Natural killer cell treated with Interleukin-12 subunit alpha and Interleukin-12 subunit beta and Interleukin-15 and Interleukin-18, amount 100 ng/mL, for 72 hours (primary cell): ENCODE measurements at regions not wholly inside any gene's neighbourhood (a gene's known extent, or its start where the extent isn't known, plus 50 kb on each side); places are given as distances from the start of the nearest gene placed in this dataset.
A peak's percentile ranks its signal among the peaks of the same experiment; 100 is the strongest.

Experiments
- ATAC-seq, 2 donors: fragments of 150-1000 bp; cut with Tn5 transposase in 1 of 2; sonication (Bioruptor Pico), chemical (Tn5 transposase) in 1 of 2; 2 replicates each; pipeline ENCODE4 v1.10.0; 2021
- DNase-seq: peaks from one replicate; pipeline ENCODE4 v3.0.0; 2022; ENCODE audit warnings: low spot score
- H3K27ac Mint-ChIP-seq, 2 donors: 1 replicate in 1 of 2; 2 replicates in 1 of 2; pipeline ENCODE4 v1.8.0; 2022; ENCODE audit warnings: mixed read lengths in 2 of 2, mild to moderate bottlenecking in 1 of 2, moderate library complexity in 1 of 2
- H3K27me3 Mint-ChIP-seq, 2 donors: 1 replicate in 1 of 2; 2 replicates in 1 of 2; pipeline ENCODE4 v1.8.0; 2022; ENCODE audit warnings: mixed read lengths in 2 of 2
- H3K36me3 Mint-ChIP-seq: one replicate; pipeline ENCODE4 v1.8.0; 2022; ENCODE audit warnings: mixed read lengths
- H3K4me1 Mint-ChIP-seq, 2 donors: 1 replicate in 1 of 2; 2 replicates in 1 of 2; pipeline ENCODE4 v1.8.0; 2022; ENCODE audit warnings: low read depth in 2 of 2, mixed read lengths in 2 of 2, mild to moderate bottlenecking in 1 of 2
- H3K4me3 Mint-ChIP-seq: one replicate; pipeline ENCODE4 v1.8.0; 2022; ENCODE audit warnings: mixed read lengths
- H3K9me3 Mint-ChIP-seq: 2 replicates; pipeline ENCODE4 v1.8.0; 2022; ENCODE audit warnings: mixed read lengths

DNA sequence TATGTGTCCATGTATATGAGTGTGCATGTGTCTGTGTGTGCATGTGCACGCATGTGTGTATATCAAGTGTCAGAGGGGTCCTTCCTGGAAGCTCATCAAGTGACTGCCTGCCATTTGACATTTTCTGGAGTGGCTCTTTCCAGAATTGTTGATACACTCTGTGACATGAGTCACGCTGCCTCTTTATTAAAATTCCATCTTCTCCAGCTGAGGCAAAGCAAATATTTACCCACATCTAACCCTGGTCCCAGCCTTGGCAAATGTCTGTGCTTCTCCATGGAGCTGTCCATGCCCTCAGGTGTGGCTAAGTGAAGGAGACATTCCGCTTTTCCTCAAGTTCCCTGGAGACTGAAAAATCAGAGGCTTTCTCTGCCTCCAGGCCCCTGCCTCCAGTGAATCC, 88.2 kb upstream of the MBNL2 start:
- no peaks in the 10 kb centered on the region for H3K4me1 Mint-ChIP-seq
- H3K27me3 Mint-ChIP-seq: peaks cover 8 to 11% of the 10 kb centered on the region in 2 donors
- no peaks in the 10 kb centered on the region for H3K9me3 Mint-ChIP-seq
- DNase-seq (no peak), ATAC-seq (no peak)
- no peak overlapping the region for H3K4me3 Mint-ChIP-seq
- no peaks in the 10 kb centered on the region for H3K36me3 Mint-ChIP-seq
- H3K27ac Mint-ChIP-seq: no peak overlapping the region

DNA sequence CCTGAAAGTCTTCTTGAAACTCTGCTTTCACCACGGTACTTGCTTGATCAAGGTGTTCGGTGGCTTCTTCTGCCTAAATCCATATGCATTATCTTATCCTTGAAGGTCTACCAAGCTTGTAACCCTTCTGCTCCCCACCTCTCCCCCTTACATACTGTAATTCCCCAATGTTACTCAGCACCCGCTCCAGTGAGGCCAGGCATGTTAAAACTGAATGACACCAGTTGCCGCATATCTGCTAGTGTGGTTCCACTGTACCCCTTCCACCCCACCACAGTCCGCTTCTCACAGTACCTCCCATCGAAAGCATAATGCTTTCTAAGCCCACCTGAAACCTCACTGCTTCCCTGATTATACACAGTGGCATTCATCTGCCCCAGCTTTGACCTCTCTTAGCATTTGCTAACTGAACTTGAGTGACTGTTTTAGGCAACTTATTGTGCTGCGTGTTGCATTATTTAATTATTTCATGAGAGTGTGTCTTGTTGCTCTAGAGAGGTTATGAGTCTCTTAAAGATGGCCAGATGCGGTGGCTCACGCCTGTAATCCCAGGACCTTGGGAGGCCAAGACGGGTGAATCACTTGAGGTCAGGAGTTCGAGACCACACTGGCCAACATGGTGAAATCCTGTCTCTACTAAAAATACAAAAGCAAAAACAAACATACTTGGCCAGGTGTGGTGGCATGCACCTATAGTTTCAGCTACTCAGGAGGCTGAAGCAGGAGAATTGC, 87.6 kb upstream of the MBNL2 start:
- no peaks in the 10 kb centered on the region for H3K36me3 Mint-ChIP-seq
- DNase-seq: no peak
- H3K4me1 Mint-ChIP-seq: no peaks in the 10 kb centered on the region
- H3K27me3 Mint-ChIP-seq: peaks cover 8 to 11% of the 10 kb centered on the region in 2 donors
- H3K27ac Mint-ChIP-seq: no peak overlapping the region
- no peaks in the 10 kb centered on the region for H3K9me3 Mint-ChIP-seq
- no peak for ATAC-seq
- no peak overlapping the region for H3K4me3 Mint-ChIP-seq

DNA sequence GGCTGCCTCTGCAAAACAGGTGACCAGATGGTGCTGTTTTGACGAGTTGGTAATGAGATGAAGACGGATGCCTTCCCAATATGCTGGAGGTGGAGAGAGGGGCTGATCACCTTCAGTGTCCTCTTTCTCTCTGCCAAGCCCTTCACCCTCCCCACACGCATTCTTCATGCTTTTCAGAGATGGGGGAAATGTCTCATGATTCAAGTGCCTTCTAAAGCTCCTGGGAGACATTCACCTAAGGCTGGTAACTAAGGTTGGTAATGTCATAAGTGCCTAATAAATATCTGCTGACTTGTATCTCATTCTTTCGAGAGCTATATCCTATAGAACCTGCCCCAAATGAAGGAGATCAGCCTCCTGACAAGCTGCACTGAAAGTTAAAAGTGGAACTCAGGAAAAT, 86.2 kb upstream of the MBNL2 start:
- Mint-ChIP-seq H3K27me3 (peaks cover 16 to 19% of the 10 kb centered on the region in 2 donors), H3K4me1 (no peaks in the 10 kb centered on the region), H3K9me3 (no peaks in the 10 kb centered on the region), H3K27ac (no peak overlapping the region), H3K4me3 (no peak overlapping the region), H3K36me3 (no peaks in the 10 kb centered on the region)
- no peak for ATAC-seq
- DNase-seq: no peak

DNA sequence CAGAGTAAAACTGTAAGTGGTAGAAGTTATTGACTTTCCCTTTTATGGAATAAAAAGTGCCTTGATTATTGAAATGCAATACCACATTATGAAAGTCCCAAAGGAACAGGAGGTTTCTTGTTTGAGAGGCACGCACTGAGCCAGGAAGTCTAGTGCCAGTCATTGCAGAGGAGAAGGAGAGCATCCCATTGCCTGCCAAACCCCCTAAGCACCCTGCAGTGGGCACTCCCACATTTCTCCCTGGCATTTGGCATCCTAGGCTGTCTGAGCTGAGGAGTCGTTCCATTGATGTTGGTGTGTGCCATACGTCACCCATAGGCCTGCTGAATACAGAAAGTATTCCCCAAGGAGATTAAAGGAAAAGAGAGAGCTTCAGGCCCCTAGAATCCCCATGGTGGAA, 85.7 kb upstream of the MBNL2 start:
- ATAC-seq (no peak), DNase-seq (no peak)
- Mint-ChIP-seq H3K36me3 (no peaks in the 10 kb centered on the region), H3K4me1 (peaks cover under 1 to 2% of the 10 kb centered on the region in 2 donors), H3K9me3 (no peaks in the 10 kb centered on the region), H3K4me3 (no peak overlapping the region), H3K27ac (no peak overlapping the region), H3K27me3 (peaks cover 14 to 18% of the 10 kb centered on the region in 2 donors)

DNA sequence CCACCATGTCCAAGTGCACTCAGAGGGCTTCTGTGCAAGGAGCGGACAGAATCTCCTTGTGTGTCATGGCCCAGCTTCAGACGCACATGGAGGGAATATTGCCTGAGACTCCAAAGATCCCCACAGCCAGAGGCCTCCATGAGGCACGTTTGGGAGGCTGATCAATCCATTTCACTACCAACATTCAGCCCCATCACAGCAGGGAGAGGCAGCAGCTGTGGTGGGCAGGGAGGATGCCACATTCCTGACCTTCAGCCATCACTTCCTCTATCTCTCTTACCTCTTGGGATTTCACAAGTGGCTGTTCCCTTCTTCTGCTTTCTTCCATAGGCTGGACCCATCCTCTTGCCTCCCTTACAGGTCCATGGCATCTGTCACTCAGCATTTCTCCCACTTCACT, 82.4 kb upstream of the MBNL2 start:
- Mint-ChIP-seq H3K27me3 (peaks cover 20 to 31% of the 10 kb centered on the region in 2 donors), H3K36me3 (no peaks in the 10 kb centered on the region), H3K27ac (no peak overlapping the region), H3K9me3 (no peaks in the 10 kb centered on the region), H3K4me1 (peaks cover 5 to 7% of the 10 kb centered on the region in 2 donors), H3K4me3 (no peak overlapping the region)
- DNase-seq (no peak), ATAC-seq (no peak)

DNA sequence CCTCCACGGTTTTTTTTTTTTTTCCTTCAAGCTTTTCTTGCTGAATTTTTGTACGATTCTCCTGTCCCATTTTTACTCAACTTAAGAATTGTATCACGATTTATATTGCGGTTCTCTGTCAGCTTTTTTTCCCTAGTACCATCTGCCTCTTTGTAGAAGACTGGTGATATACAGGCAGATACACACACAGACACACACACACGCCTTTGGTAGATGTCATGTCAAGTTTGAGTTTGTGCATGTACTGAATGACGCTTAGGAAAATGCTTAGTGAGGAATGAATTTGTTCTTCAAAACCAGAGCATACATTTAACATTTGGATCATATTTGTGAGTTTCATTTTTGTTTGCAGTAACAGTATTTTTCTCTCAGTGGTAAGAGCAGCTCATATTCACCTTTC, 82.0 kb upstream of the MBNL2 start:
- Mint-ChIP-seq H3K36me3 (no peaks in the 10 kb centered on the region), H3K27ac (no peak overlapping the region), H3K27me3 (peaks cover 21 to 35% of the 10 kb centered on the region in 2 donors)

DNA sequence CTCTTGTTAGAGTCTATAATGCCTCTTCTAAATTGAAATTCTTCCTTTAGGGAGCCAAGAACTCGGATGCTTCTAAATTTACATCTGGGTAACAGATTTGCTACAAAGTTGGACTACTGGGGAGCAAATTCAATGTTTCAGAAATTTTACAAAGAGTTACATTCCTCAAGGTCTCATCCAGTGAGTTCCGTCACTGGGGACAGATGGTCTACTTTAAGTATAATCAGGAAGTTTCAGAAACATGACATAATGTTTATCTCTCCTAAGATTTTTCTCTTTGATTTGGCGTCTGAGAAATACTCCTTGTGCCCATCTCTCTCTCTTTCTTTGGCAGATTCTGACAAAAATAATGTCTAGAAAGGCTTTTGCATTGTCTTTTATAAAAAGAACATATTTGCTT, 81.5 kb upstream of the MBNL2 start:
- Mint-ChIP-seq H3K27me3 (peaks cover 22 to 39% of the 10 kb centered on the region in 2 donors), H3K36me3 (no peaks in the 10 kb centered on the region), H3K4me3 (no peak overlapping the region), H3K27ac (no peak overlapping the region), H3K4me1 (peaks cover 5 to 7% of the 10 kb centered on the region in 2 donors), H3K9me3 (no peaks in the 10 kb centered on the region)
- DNase-seq (no peak), ATAC-seq (no peak)

More for the DNA sequence above, 82.0 kb upstream of the MBNL2 start:
- Mint-ChIP-seq H3K4me1 (peaks cover 5 to 7% of the 10 kb centered on the region in 2 donors), H3K9me3 (no peaks in the 10 kb centered on the region), H3K4me3 (no peak overlapping the region)
- no peak for ATAC-seq
- DNase-seq: no peak

DNA sequence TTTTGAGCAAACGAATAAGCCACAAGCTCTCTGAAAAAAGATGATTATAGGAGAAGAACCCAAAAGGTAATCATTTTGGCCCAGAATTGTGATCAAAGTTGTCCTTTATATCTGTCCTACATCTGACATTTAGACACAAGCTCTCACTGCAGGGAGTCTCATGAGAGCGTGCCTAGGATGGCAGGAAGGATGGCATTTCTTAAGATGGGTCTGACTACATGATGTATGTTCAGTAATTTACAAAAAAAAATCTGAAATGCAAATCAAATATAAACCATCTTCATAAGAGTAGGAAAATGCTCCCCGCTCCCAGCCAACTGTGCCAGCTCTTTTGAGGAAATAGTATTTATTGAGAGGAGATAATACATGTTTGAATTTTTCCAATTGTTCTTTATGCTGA, 81.0 kb upstream of the MBNL2 start:
- DNase-seq (no peak), ATAC-seq (no peak)
- Mint-ChIP-seq H3K9me3 (no peaks in the 10 kb centered on the region), H3K36me3 (no peaks in the 10 kb centered on the region), H3K4me3 (no peak overlapping the region), H3K27ac (no peak overlapping the region), H3K27me3 (peaks cover 22 to 40% of the 10 kb centered on the region in 2 donors), H3K4me1 (peaks cover 5 to 7% of the 10 kb centered on the region in 2 donors)

DNA sequence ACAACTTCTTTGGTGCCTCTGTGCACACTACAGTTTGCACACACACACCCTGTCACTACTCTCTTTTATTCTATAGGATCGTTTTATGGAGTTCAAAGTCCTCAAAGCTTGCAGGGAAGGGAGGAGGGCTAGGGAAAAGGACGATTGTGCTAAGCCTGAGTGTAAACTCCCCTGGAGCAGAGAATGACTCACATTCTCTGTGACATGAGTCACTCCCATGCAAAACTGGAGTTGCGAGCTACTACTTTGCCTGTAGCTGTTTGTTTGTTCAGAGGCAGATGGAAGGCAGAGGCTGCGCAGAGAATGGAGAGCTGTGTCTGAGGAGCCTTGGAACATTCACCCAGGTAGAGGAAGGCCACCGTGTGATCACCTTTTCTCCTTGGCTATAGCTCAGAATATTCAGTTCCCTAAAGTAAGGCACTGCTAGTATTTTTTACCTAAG, 80.5 kb upstream of the MBNL2 start:
- Mint-ChIP-seq H3K4me3 (no peak overlapping the region), H3K36me3 (no peaks in the 10 kb centered on the region), H3K27ac (no peak overlapping the region), H3K27me3 (peaks cover 26 to 45% of the 10 kb centered on the region in 2 donors), H3K4me1 (peaks cover 5 to 7% of the 10 kb centered on the region in 2 donors), H3K9me3 (no peaks in the 10 kb centered on the region)
- DNase-seq (no peak), ATAC-seq (peak in 1 of 2 donors; percentile 71)

DNA sequence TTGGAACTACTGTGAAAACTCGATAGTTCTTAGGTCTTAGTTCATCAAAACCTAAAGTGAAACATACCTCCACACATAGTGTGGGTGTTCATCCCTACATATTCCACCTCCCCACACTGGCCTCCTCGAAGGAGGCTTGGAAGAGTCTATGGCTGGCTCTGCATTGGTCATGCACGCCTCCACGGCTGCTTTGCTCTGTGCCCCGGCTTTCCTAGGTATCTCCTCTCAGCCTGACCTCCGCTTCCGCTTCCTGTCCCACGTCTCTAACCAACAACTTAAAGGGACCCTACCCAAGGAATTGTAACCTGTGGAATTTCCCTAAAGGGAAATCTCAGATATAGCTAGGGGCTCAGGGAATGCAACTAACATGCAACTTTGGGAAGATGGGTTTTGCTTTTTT, 79.7 kb upstream of the MBNL2 start:
- ATAC-seq: no peak
- H3K4me1 Mint-ChIP-seq: peaks cover 5 to 7% of the 10 kb centered on the region in 2 donors

DNA sequence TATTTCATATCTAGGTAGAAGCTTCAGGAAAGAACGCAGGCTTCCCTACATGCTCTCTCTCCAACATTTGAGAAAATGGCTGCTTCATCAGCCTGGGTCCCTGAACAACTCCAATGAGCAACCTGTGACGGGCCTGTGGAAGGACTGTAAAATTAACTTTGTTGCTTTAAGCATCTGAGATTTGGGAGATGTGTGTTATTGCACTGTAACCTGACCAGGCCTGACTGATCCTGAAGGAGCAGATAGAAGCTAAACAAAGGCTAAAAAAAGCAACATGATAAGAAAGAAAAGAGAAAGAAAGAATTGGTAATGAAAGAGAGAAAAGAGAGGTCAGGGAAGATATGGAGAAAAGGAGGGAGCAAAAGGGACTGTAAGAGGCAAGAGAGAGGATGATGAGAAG, 77.1 kb upstream of the MBNL2 start:
- peaks cover 5 to 7% of the 10 kb centered on the region in 2 donors for H3K4me1 Mint-ChIP-seq
- peaks cover 36 to 59% of the 10 kb centered on the region in 2 donors for H3K27me3 Mint-ChIP-seq
- H3K36me3 Mint-ChIP-seq: no peaks in the 10 kb centered on the region
- no peak for ATAC-seq
- no peak overlapping the region for H3K4me3 Mint-ChIP-seq
- H3K9me3 Mint-ChIP-seq: no peaks in the 10 kb centered on the region
- H3K27ac Mint-ChIP-seq: no peak overlapping the region
- no peak for DNase-seq

More for the DNA sequence above, 79.7 kb upstream of the MBNL2 start:
- Mint-ChIP-seq H3K36me3 (no peaks in the 10 kb centered on the region), H3K9me3 (no peaks in the 10 kb centered on the region), H3K27ac (no peak overlapping the region), H3K27me3 (peaks cover 29 to 54% of the 10 kb centered on the region in 2 donors), H3K4me3 (no peak overlapping the region)
- no peak for DNase-seq

DNA sequence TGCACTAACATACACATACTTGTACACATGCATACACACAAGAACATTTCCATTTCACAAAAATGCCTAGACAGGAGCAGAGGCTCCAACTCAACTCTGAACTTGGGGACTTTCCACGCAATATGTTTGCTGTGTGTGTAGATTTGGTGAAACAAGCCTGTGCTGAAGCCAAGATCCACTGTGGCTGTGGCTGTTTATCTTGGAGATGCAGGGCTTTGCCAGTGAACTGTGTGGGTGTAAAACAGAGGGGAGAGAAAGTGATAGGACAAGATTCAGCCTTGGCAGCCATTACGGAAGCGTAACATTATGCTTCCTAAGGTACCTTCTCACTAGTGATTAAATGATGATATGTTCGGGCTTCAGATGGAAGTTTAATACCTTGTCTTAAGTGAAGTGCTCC, 73.2 kb upstream of the MBNL2 start:
- Mint-ChIP-seq H3K36me3 (no peaks in the 10 kb centered on the region), H3K9me3 (no peaks in the 10 kb centered on the region), H3K4me3 (no peak overlapping the region), H3K27ac (no peak overlapping the region), H3K4me1 (no peaks in the 10 kb centered on the region), H3K27me3 (peaks cover 29 to 43% of the 10 kb centered on the region in 2 donors)
- ATAC-seq (no peak), DNase-seq (no peak)

DNA sequence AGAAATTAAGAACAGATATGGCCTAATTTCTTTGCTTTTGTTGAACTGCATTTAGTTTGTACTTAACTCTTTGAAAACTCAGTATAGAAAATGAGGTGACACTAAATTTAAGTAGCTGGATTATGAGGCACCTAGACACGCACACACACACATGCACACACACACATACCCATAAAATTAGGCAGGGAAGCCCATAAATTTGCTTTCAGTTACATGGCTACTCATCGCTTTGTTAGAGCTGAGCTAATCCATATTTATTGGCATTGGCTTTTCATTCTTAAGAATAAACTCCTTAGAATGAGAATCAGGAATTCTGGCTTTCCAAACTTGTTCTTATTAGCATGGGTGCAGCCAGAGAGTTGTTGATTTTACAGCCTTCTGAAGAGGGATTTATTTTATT, 61.7 kb upstream of the MBNL2 start:
- DNase-seq: no peak
- Mint-ChIP-seq H3K4me3 (no peak overlapping the region), H3K27me3 (peaks cover 4 to 16% of the 10 kb centered on the region in 2 donors), H3K27ac (no peak overlapping the region), H3K36me3 (no peaks in the 10 kb centered on the region), H3K4me1 (no peaks in the 10 kb centered on the region), H3K9me3 (no peaks in the 10 kb centered on the region)
- no peak for ATAC-seq

DNA sequence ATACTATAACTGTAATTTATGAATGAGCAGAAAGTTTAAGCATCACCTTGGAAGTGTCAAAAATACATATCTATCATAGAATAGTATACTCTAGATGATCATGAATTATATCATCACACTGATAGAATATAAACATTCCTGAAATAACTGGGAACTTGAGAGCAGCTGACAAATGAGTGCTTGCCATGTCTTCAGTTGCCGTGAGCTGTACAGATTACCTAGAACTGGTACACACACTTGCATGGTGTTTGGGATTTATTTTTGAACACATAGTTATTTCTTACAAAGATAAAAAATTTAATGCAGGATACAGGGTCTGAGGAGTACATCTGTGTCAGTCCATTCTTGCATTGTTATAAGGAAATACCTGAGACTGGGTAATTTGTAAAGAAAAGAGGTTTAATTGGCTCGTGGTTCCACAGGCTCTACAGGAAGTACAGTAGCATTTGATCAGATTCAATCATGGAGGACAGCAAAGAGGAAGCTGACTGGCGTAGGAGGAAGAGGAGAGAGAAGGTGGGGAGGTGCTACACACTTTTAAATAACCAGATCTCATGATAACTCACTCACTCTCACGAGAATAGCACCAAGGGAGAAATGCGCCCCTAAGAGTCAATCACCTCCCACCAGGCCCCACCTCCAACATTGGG, 60.4 kb upstream of the MBNL2 start:
- Mint-ChIP-seq H3K9me3 (no peaks in the 10 kb centered on the region), H3K27me3 (peaks cover 7 to 16% of the 10 kb centered on the region in 2 donors), H3K27ac (no peak overlapping the region), H3K4me1 (no peaks in the 10 kb centered on the region), H3K36me3 (no peaks in the 10 kb centered on the region), H3K4me3 (no peak overlapping the region)
- DNase-seq: no peak
- no peak for ATAC-seq
